Endothelial cell of umbilical vein (primary cell): ENCODE measurements at regions not wholly inside any gene's neighbourhood (a gene's known extent, or its start where the extent isn't known, plus 50 kb on each side); places are given as distances from the start of the nearest gene placed in this dataset.

Experiments
- BruUV-seq: library from RNA; stranded (reverse); fragments of 400-500 nt; replicated peaks from 2 replicates; lab custom pipeline; 2021; lab: Mats Ljungman, UMichigan
- CTCF ChIA-PET: fragments of 300-600, 350-600 bp; sonication (Branson Sonifier 250); formaldehyde crosslinking; loops from one replicate; lab custom pipeline; 2021; ENCODE audit warnings: antibody characterized with exemption, inconsistent platforms; lab: Charles Lee
- POLR2A ChIA-PET: fragments of 300-600, 350-600 bp; sonication (Branson Sonifier 250); formaldehyde crosslinking; loops from one replicate; lab custom pipeline; 2021; ENCODE audit warnings: antibody characterized with exemption, inconsistent platforms; lab: Charles Lee
- DNase-seq: peaks from one replicate; pipeline ENCODE4 v3.0.0-alpha.2; 2011; ENCODE audit warnings: low read depth, low spot score
- FAIRE-seq: peaks from 2 replicates; lab custom pipeline; 2011; peaks lifted over from hg19 to GRCh38; lab: Jason Lieb, UNC
- H2AFZ ChIP-seq: 2 replicates; pipeline ENCODE4 v1.6.0; 2012; ENCODE audit warnings: low read depth, low read length, control low read depth, inconsistent platforms
- H3K27ac ChIP-seq: 2 replicates; pipeline ENCODE4 v1.5.1; 2011; ENCODE audit warnings: low read depth, mild to moderate bottlenecking, control low read depth, low read length, moderate library complexity; ENCODE audit not compliant: insufficient read depth
- H3K27me3 ChIP-seq, 2 experiments: 2 replicates each; pipeline versions ENCODE4 v1.6.0 to v1.6.1; 2011; ENCODE audit warnings: low read length in 2 of 2, mixed read lengths in 1 of 2; ENCODE audit not compliant: control insufficient read depth in 2 of 2, insufficient read depth in 2 of 2
- H3K36me3 ChIP-seq, 2 experiments: 2 replicates in 1 of 2; 3 replicates in 1 of 2; pipeline ENCODE4 v1.5.1; 2011; ENCODE audit warnings: low read length in 2 of 2, mild to moderate bottlenecking in 1 of 2, moderate library complexity in 1 of 2; ENCODE audit not compliant: control insufficient read depth in 2 of 2, insufficient read depth in 2 of 2; ENCODE audit errors: extremely low read depth in 1 of 2
- H3K4me1 ChIP-seq: 3 replicates; pipeline ENCODE4 v1.5.1; 2011; ENCODE audit warnings: mild to moderate bottlenecking, low read length; ENCODE audit not compliant: control insufficient read depth, insufficient read depth; ENCODE audit errors: extremely low read depth
- H3K4me2 ChIP-seq: 2 replicates; pipeline ENCODE4 v1.6.1; 2011; ENCODE audit warnings: low read length, control low read depth, mixed read lengths; ENCODE audit not compliant: insufficient read depth
- H3K4me3 ChIP-seq, 3 experiments: fragments of 200-600 bp in 1 of 3; sonication (generic), shearing (Covaris generic) in 1 of 3; replicated peaks in 1 of 3; 2 replicates each; pipeline ENCODE4 v1.5.1; 2011 to 2016; ENCODE audit warnings: control low read depth in 3 of 3, low read length in 3 of 3, mild to moderate bottlenecking in 2 of 3, inconsistent platforms in 1 of 3, low read depth in 1 of 3, moderate library complexity in 1 of 3; ENCODE audit not compliant: insufficient read depth in 1 of 3
- H3K79me2 ChIP-seq: 2 replicates; pipeline ENCODE4 v1.6.0; 2012; ENCODE audit warnings: low read length, inconsistent platforms; ENCODE audit not compliant: control insufficient read depth, insufficient read depth
- H3K9ac ChIP-seq: replicated peaks from 2 replicates; pipeline ENCODE3; 2011; ENCODE audit warnings: low read length, control low read depth; ENCODE audit not compliant: insufficient read depth; ENCODE audit errors: extremely low read depth
- H3K9me1 ChIP-seq: replicated peaks from 3 replicates; pipeline ENCODE4 v1.6.0; 2011; ENCODE audit warnings: mild to moderate bottlenecking, low read length; ENCODE audit not compliant: control insufficient read depth, insufficient read depth; ENCODE audit errors: extremely low read depth
- H3K9me3 ChIP-seq: replicated peaks from 2 replicates; pipeline ENCODE4 v1.5.1; 2012; ENCODE audit warnings: low read length, inconsistent platforms; ENCODE audit not compliant: control insufficient read depth, insufficient read depth
- H4K20me1 ChIP-seq: replicated peaks from 2 replicates; pipeline ENCODE3; 2011; ENCODE audit warnings: mild to moderate bottlenecking, low read length; ENCODE audit not compliant: control insufficient read depth, insufficient read depth; ENCODE audit errors: extremely low read depth
- CTCF ChIP-seq, 2 donors: IDR thresholded peaks; 1 replicate in 1 of 2; 2 replicates in 1 of 2; pipeline ENCODE4 v1.5.1; 2011; ENCODE audit warnings: low read length in 2 of 2, mild to moderate bottlenecking in 2 of 2, moderate library complexity in 2 of 2, control low read depth in 1 of 2, inconsistent platforms in 1 of 2, low read depth in 1 of 2; ENCODE audit not compliant: insufficient read depth in 1 of 2; ENCODE audit errors: extremely low read depth in 1 of 2
- EZH2 ChIP-seq: IDR thresholded peaks from 2 replicates; pipeline ENCODE4 v1.6.1; 2012; ENCODE audit warnings: borderline replicate concordance, low read depth, mild to moderate bottlenecking, moderate library complexity, low read length, inconsistent platforms; ENCODE audit not compliant: severe bottlenecking
- FOS ChIP-seq: IDR thresholded peaks from 2 replicates; pipeline ENCODE4 v1.6.1; 2011; ENCODE audit warnings: mild to moderate bottlenecking, low read length, moderate library complexity, borderline replicate concordance; ENCODE audit not compliant: insufficient read depth
- GATA2 ChIP-seq: IDR thresholded peaks from 2 replicates; pipeline ENCODE4 v1.7.0; 2011; ENCODE audit warnings: low read depth, mild to moderate bottlenecking, moderate library complexity, mixed read lengths, low read length; ENCODE audit not compliant: insufficient read length, insufficient read depth
- JUN ChIP-seq: IDR thresholded peaks from 2 replicates; pipeline ENCODE4 v1.6.1; 2011; ENCODE audit warnings: borderline replicate concordance, low read depth; ENCODE audit not compliant: insufficient read length, insufficient read depth
- MAX ChIP-seq: IDR thresholded peaks from 2 replicates; pipeline ENCODE4 v1.6.1; 2011; ENCODE audit not compliant: insufficient read depth, insufficient read length
- MYC ChIP-seq: IDR thresholded peaks from one replicate; pipeline ENCODE4 v1.6.1; 2011; ENCODE audit warnings: mild to moderate bottlenecking, low read depth, low read length
- POLR2A ChIP-seq: IDR thresholded peaks from 2 replicates; pipeline ENCODE4 v1.6.1; 2012; ENCODE audit warnings: low read depth, mild to moderate bottlenecking, control low read depth, low read length
- POLR2AphosphoS5 ChIP-seq: IDR thresholded peaks from 2 replicates; pipeline ENCODE4 v1.6.1; 2012; ENCODE audit warnings: low read depth, mild to moderate bottlenecking, control low read depth, low read length, moderate library complexity; ENCODE audit not compliant: insufficient read depth
- dilution Hi-C: fragments of 300-500 bp; cut with MboI; formaldehyde crosslinking; loops from one replicate; pipeline ENCODE4 v1.15.0; 2019; ENCODE audit warnings: low sequenced_read_pairs; ENCODE audit not compliant: extremely low pct_ligation_motif_present
- intact Hi-C: fragments of 100-400 bp; cut with micrococcal nuclease; formaldehyde crosslinking; loops from one replicate; pipeline ENCODE4 v1.10.0; 2022

- DNase-seq, result no peak
- Histone ChIP-seq H4K20me1 (no peaks in the 10 kb centered on the region), H3K27ac (no peak overlapping the region), H3K9ac (no peak overlapping the region), H2AFZ (no peak overlapping the region), H3K27me3 (no peaks in the 10 kb centered on the region), H3K36me3 (no peaks in the 10 kb centered on the region), H3K9me3 (no peaks in the 10 kb centered on the region), H3K79me2 (no peaks in the 10 kb centered on the region), H3K4me3 (no peak overlapping the region), H3K9me1 (no peaks in the 10 kb centered on the region), H3K4me1 (no peaks in the 10 kb centered on the region), H3K4me2 (no peak overlapping the region)
- dilution Hi-C loops, result no loop called here
- TF ChIP-seq EZH2, result no peak
- no peak for TF ChIP-seq GATA2
- no peak for TF ChIP-seq FOS
- no peak for TF ChIP-seq MAX
- no peak for TF ChIP-seq JUN
- TF ChIP-seq CTCF (IDR thresholded peaks at IDR 0.05; ENCODE audit: extremely low read depth in 1 of 2, insufficient read depth in 1 of 2, low read depth in 1 of 2, low read length in 2 of 2), result no peak
- no peak for TF ChIP-seq MYC
- TF ChIP-seq POLR2A, result no peak
- TF ChIP-seq POLR2AphosphoS5, result no peak
- BruUV-seq, result no TSS peak
- ChIA-PET CTCF (no interaction called here), POLR2A (no interaction called here)
- no peak for FAIRE-seq
- intact Hi-C loops, result no loop called here
These were observed 95.7 kb downstream of the B3GNT2 start for GRCh38 chr2:62291517-62292137.
